Uterus (tissue), 3 donors: ENCODE measurements at regions not wholly inside any gene's neighbourhood (a gene's known extent, or its start where the extent isn't known, plus 50 kb on each side); places are given as distances from the start of the nearest gene placed in this dataset.
"Not testable (repeated sequence)": the region's sequence is repeated elsewhere in the genome, so short reads cannot be mapped to it uniquely, and the experiment has no call there.

Source experiments
- DNase-seq, 2 donors: peaks; one replicate each; pipeline ENCODE4 v3.0.0-alpha.2; 2019 to 2020
- H3K27ac ChIP-seq, 2 donors: fragments of 200-600 bp; sonication (generic); 1 replicate in 1 of 2; 2 replicates in 1 of 2; pipeline ENCODE4 v1.5.1; 2016 to 2018
- H3K27me3 ChIP-seq, 2 donors: fragments of 200-600 bp; sonication (generic); one replicate each; pipeline ENCODE4 v1.5.1; 2018 to 2019; ENCODE audit warnings: control low read depth in 1 of 2
- H3K36me3 ChIP-seq, 2 donors: fragments of 200-600 bp; sonication (generic); one replicate each; pipeline ENCODE4 v1.5.1; 2019; ENCODE audit warnings: control low read depth in 1 of 2
- H3K4me1 ChIP-seq, 2 donors: fragments of 200-600 bp; sonication (generic); one replicate each; pipeline ENCODE4 v1.5.1; 2018 to 2019; ENCODE audit warnings: control low read depth in 1 of 2
- H3K4me3 ChIP-seq, 2 donors: fragments of 200-600 bp; sonication (generic); 1 replicate in 1 of 2; 2 replicates in 1 of 2; pipeline ENCODE4 v1.5.1; 2018 to 2019; ENCODE audit warnings: mild to moderate bottlenecking in 1 of 2
- H3K9me3 ChIP-seq, 2 donors: fragments of 200-600 bp; sonication (generic); one replicate each; pipeline ENCODE4 v1.5.1; 2019; ENCODE audit warnings: control low read depth in 1 of 2
- POLR2A ChIP-seq, 2 donors: fragments of 450-650 bp; IDR thresholded peaks; one replicate each; pipeline ENCODE4 v1.6.1; 2016; ENCODE audit warnings: antibody characterized with exemption in 2 of 2, mild to moderate bottlenecking in 1 of 2, moderate library complexity in 1 of 2
- intact Hi-C: fragments of 100-400 bp; cut with DNase I; formaldehyde crosslinking; loops from one replicate; pipeline ENCODE4 v1.15.1; 2023; ENCODE audit warnings: low total_unique reads
- TF ChIP-seq, protein P1 (sequence below), 4 experiments: fragments of 200-600 bp in 2 of 4; fragments of 450-650 bp in 2 of 4; sonication (generic) in 2 of 4; IDR thresholded peaks; one replicate each; pipeline ENCODE4 v1.5.1; 2016 to 2019; ENCODE audit warnings: antibody characterized with exemption in 4 of 4, mild to moderate bottlenecking in 2 of 4, moderate library complexity in 1 of 4
- donor health status: DM: yes; HTN: yes; CAD: no.

DNA sequence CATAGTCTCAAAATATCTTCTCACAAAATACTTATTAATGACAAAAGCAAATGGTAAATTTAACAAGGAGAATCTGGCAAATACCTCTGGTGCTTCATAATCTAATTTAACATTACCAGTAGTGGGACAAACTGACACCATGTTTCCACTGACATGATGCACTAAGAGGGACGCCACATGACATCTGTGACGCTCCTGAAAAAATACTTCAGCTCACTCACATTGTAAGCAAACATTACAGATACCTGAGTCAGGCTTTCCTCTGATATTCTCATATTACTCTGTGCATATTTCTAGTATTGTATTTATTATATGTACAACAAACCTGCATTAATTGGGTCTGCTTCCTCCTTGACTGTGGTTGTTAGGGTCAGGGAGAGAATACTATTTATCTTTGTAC lies 56.7 kb upstream of the OSMR start:
- intact Hi-C loops = no loop called here
- H3K9me3 ChIP-seq = no peaks in the 10 kb centered on the region
- H3K27ac ChIP-seq = no peak overlapping the region
- TF ChIP-seq POLR2A (IDR thresholded peaks at IDR 0.05) = no peak
- TF ChIP-seq, protein P1, sequence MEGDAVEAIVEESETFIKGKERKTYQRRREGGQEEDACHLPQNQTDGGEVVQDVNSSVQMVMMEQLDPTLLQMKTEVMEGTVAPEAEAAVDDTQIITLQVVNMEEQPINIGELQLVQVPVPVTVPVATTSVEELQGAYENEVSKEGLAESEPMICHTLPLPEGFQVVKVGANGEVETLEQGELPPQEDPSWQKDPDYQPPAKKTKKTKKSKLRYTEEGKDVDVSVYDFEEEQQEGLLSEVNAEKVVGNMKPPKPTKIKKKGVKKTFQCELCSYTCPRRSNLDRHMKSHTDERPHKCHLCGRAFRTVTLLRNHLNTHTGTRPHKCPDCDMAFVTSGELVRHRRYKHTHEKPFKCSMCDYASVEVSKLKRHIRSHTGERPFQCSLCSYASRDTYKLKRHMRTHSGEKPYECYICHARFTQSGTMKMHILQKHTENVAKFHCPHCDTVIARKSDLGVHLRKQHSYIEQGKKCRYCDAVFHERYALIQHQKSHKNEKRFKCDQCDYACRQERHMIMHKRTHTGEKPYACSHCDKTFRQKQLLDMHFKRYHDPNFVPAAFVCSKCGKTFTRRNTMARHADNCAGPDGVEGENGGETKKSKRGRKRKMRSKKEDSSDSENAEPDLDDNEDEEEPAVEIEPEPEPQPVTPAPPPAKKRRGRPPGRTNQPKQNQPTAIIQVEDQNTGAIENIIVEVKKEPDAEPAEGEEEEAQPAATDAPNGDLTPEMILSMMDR (IDR thresholded peaks at IDR 0.05) = no peak
- no peak overlapping the region for H3K4me3 ChIP-seq
- no peaks in the 10 kb centered on the region for H3K4me1 ChIP-seq
- no peaks in the 10 kb centered on the region for H3K27me3 ChIP-seq
- DNase-seq = no peak
- no peaks in the 10 kb centered on the region for H3K36me3 ChIP-seq

DNA sequence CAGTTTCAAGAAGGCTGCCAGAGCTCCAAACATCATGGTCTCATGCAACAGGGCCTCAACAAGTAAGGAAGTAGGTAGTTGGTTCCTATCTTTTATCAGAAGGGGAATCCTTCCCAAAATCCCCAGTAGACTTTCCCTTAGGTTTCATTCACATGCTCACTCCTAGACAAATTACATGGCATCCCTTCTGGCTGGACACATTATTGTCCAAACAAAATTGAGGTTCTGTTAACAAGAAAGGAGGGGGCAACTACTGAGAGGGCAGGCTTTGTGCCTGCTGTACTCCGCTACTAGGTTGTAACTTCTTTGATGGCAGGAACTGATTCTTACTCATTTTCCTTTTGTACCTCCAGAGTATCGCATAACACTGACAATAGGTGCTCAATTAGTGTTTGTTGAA lies 56.0 kb upstream of the OSMR start:
- Histone ChIP-seq H3K4me3 (no peak overlapping the region), H3K27me3 (no peaks in the 10 kb centered on the region), H3K4me1 (no peaks in the 10 kb centered on the region), H3K36me3 (no peaks in the 10 kb centered on the region), H3K27ac (no peak overlapping the region), H3K9me3 (no peaks in the 10 kb centered on the region)
- DNase-seq = no peak
- intact Hi-C loops = no loop called here
- TF ChIP-seq, protein P1 (IDR thresholded peaks at IDR 0.05) = no peak
- no peak for TF ChIP-seq POLR2A (IDR thresholded peaks at IDR 0.05)

DNA sequence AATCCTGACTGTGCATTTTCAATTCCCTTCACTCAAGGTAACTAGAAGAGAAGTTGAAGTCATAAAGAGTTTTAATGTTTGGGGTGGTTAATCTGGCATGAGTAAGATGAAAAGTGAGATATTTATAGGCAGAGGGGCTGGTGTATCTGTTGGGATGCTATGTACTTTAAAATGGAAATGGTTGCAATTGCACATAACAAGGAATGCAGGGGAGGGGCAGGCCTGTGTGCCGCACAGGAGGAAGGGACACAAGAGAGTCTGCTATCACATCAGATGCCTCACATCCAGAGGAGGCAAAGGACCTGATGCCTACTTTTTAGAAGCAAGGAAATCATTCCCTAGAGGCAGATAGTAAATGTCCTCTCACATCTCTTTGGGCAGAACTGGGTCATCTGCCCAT lies 55.5 kb upstream of the OSMR start:
- Histone ChIP-seq H3K9me3 (no peaks in the 10 kb centered on the region), H3K27me3 (no peaks in the 10 kb centered on the region), H3K36me3 (no peaks in the 10 kb centered on the region), H3K4me3 (no peak overlapping the region), H3K4me1 (no peaks in the 10 kb centered on the region), H3K27ac (no peak overlapping the region)
- DNase-seq = no peak
- TF ChIP-seq, protein P1 (IDR thresholded peaks at IDR 0.05) = no peak
- no peak for TF ChIP-seq POLR2A (IDR thresholded peaks at IDR 0.05)
- intact Hi-C loops = no loop called here

DNA sequence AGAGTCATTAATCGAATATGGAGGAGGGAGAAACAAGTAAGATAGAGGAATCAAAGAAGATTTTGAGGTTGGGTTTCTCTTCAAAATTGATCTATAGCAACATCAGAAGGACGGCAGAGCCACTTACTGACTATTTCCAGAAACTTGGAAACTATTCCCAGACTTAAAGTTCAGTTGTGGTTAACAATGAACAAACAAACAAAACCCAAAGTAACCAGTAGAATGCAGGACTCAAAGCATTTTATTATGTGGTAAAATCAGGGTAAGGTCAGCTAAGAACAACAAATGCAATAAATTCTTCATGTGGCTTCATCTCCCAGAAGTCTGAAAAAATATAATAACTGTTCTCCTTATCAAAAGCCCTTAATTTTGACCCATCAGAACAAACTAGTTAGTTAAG lies 54.9 kb upstream of the OSMR start:
- Histone ChIP-seq H3K27ac (no peak overlapping the region), H3K36me3 (no peaks in the 10 kb centered on the region), H3K4me1 (no peaks in the 10 kb centered on the region), H3K4me3 (no peak overlapping the region), H3K9me3 (no peaks in the 10 kb centered on the region), H3K27me3 (no peaks in the 10 kb centered on the region)
- intact Hi-C loops = no loop called here
- no peak for DNase-seq
- TF ChIP-seq, protein P1 (IDR thresholded peaks at IDR 0.05) = no peak
- no peak for TF ChIP-seq POLR2A (IDR thresholded peaks at IDR 0.05)

DNA sequence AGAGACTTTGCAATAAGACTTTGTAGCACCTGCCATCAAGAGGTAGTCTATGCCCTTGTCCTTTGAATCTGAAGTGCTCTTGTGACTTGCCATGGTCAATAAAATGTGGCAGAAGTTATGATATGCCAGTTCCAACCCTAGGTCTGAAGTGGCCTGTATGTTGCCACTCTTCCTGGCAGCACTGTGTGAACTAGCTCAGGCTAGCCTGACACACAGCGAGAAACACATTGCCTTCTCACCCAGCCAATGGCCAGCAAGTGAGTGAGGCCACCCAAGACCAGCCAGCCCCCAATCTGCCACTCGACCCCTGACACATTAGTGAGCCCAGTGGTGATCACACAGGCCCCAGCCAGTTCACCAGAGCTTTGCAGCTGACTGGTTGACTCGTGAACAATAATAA lies 52.7 kb upstream of the OSMR start:
- no peak for DNase-seq
- H3K27me3 ChIP-seq = no peaks in the 10 kb centered on the region
- TF ChIP-seq, protein P1 (IDR thresholded peaks at IDR 0.05) = no peak
- TF ChIP-seq POLR2A (IDR thresholded peaks at IDR 0.05) = no peak
- no peak overlapping the region for H3K4me3 ChIP-seq
- no peaks in the 10 kb centered on the region for H3K4me1 ChIP-seq
- H3K9me3 ChIP-seq = no peaks in the 10 kb centered on the region
- intact Hi-C loops = no loop called here
- no peak overlapping the region for H3K27ac ChIP-seq
- no peaks in the 10 kb centered on the region for H3K36me3 ChIP-seq

DNA sequence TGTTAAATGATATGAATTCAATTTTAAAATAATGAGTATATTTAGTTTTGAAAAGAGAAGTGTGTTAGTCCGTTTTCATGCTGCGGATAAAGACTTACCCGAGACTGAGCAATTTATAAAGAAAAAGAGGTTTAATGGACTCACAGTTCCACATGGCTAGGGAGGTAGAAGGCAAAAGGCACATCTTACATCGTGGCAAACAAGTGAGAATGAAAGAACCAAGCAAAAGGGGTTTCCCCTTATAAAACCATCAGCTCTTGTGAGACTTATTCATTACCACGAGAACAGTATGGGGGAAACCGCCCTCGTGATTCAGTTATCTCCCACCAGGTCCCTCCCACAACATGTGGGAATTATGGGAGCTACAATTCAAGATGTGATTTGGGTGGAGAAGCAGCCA lies 51.8 kb upstream of the OSMR start:
- intact Hi-C loops, H3K9me3 ChIP-seq, H3K4me1 ChIP-seq, H3K4me3 ChIP-seq, H3K27ac ChIP-seq, DNase-seq, H3K27me3 ChIP-seq, H3K36me3 ChIP-seq: not testable (repeated sequence)
